ENCODE measurements at regions not wholly inside any gene's neighbourhood (a gene's known extent, or its start where the extent isn't known, plus 50 kb on each side); places are given as distances from the start of the nearest gene placed in this dataset.

GRCh38 chr10:105963334-105963884 lies 1201.1 kb downstream of the SORCS1 start:
- Histone ChIP-seq H4K20me1 (no peaks in the 10 kb centered on the region), H3K4me3 (no peak overlapping the region), H3K27ac (no peak overlapping the region), H3K4me2 (no peak overlapping the region), H3K9me3 (no peaks in the 10 kb centered on the region), H3K9ac (no peak overlapping the region), H3K27me3 (no peaks in the 10 kb centered on the region), H3K4me1 (no peaks in the 10 kb centered on the region), H3K36me3 (no peaks in the 10 kb centered on the region)
- no peak for TF ChIP-seq Cebpa-rat (IDR thresholded peaks at IDR 0.05)

GRCh38 chr10:105956550-105956949 lies 1208.0 kb downstream of the SORCS1 start:
- Histone ChIP-seq H3K9me3 (no peaks in the 10 kb centered on the region), H3K4me2 (no peak overlapping the region), H4K20me1 (no peaks in the 10 kb centered on the region), H3K27ac (no peak overlapping the region), H3K4me1 (peaks cover 7% of the 10 kb centered on the region), H3K4me3 (no peak overlapping the region), H3K36me3 (no peaks in the 10 kb centered on the region), H3K9ac (no peak overlapping the region), H3K27me3 (no peaks in the 10 kb centered on the region)
- no peak for TF ChIP-seq Cebpa-rat (IDR thresholded peaks at IDR 0.05)

- no peaks in the 10 kb centered on the region for H4K20me1 ChIP-seq
- H3K27me3 ChIP-seq, result no peaks in the 10 kb centered on the region
- H3K9me3 ChIP-seq, result no peaks in the 10 kb centered on the region
- H3K4me2 ChIP-seq, result no peak overlapping the region
- H3K27ac ChIP-seq, result no peak overlapping the region
- no peaks in the 10 kb centered on the region for H3K36me3 ChIP-seq
- no peak for TF ChIP-seq Cebpa-rat (IDR thresholded peaks at IDR 0.05)
- H3K9ac ChIP-seq, result no peak overlapping the region
- no peak overlapping the region for H3K4me3 ChIP-seq
- peaks cover 7% of the 10 kb centered on the region for H3K4me1 ChIP-seq
These were observed 1210.6 kb downstream of the SORCS1 start for GRCh38 chr10:105953861-105954260.

GRCh38 chr10:105953056-105953455 lies 1211.5 kb downstream of the SORCS1 start:
- Histone ChIP-seq H3K4me2 (no peak overlapping the region), H3K4me3 (no peak overlapping the region), H3K27ac (no peak overlapping the region), H3K9ac (no peak overlapping the region), H3K9me3 (no peaks in the 10 kb centered on the region), H3K4me1 (peaks cover 7% of the 10 kb centered on the region), H3K27me3 (no peaks in the 10 kb centered on the region), H3K36me3 (no peaks in the 10 kb centered on the region), H4K20me1 (no peaks in the 10 kb centered on the region)
- no peak for TF ChIP-seq Cebpa-rat (IDR thresholded peaks at IDR 0.05)

DNA sequence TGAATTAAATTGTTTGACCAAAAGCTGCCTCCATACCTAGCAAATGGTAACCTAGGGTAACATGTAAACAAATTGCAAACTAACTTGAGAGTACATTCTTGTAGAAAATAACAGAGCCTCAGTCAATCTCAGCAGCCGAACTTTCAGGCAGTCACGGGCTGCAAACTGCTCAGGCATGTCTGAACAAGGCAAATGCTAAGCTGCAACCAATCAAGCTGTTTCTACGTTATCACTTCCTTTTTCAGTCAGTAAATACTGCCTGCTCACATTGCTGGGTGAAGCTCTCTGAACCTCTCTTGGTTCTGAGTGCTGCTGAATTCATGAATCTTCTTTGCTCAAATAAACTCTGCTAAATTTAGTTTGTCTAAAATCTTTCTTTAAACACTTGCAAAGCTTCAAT lies 1212.4 kb downstream of the SORCS1 start:
- no peak overlapping the region for H3K9ac ChIP-seq
- H3K36me3 ChIP-seq, result no peaks in the 10 kb centered on the region
- TF ChIP-seq Cebpa-rat (IDR thresholded peaks at IDR 0.05), result no peak
- peak overlapping the region; percentile 44 for H3K4me2 ChIP-seq
- H3K4me3 ChIP-seq, result no peak overlapping the region
- no peaks in the 10 kb centered on the region for H3K27me3 ChIP-seq
- no peak overlapping the region for H3K27ac ChIP-seq
- H3K9me3 ChIP-seq, result no peaks in the 10 kb centered on the region
- no peaks in the 10 kb centered on the region for H4K20me1 ChIP-seq
- H3K4me1 ChIP-seq, result peaks cover 7% of the 10 kb centered on the region

DNA sequence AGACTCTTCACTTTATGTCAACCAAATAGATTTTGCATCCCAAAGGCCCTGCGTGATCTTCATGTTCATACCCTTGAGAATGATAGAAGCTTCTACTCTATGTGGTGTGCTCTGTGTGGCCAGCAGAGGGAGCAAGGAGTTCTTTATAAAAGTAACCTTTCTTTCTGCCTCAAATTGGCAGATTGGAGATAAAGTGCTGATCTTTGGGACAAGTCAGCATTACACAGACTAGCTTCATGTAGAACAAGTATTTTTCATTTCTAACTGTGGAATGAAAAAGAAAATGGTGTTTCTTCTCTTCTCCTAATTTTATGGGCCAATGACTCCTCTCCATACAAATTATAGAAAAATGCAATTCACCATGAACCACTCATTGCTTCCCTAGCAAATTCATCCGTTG lies 1214.1 kb downstream of the SORCS1 start:
- Histone ChIP-seq H3K9ac (no peak overlapping the region), H3K27ac (no peak overlapping the region), H3K9me3 (no peaks in the 10 kb centered on the region)

DNA sequence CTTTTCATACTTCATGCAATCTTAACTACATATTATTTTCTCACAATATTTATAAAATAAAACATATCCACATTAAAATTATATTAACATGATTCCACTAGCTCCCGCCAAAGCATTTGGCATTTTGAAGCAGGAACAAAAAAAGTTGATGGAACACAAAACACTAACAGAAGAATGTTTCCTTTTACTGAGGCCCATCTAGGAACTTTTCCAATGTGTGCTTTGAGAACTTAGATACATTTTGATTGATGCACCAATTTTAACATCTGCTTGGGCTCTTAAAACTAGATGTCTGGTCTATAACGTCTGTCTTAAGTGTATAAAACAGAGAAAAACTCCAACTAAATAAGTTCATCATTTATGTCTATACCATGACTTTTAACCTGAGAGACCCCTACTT lies 1214.8 kb downstream of the SORCS1 start:
- H3K9me3 ChIP-seq, result no peaks in the 10 kb centered on the region
- no peak overlapping the region for H3K27ac ChIP-seq
- H3K4me2 ChIP-seq, result no peak overlapping the region
- peaks cover 7% of the 10 kb centered on the region for H3K4me1 ChIP-seq
- H3K27me3 ChIP-seq, result no peaks in the 10 kb centered on the region
- H3K9ac ChIP-seq, result no peak overlapping the region
- no peaks in the 10 kb centered on the region for H3K36me3 ChIP-seq
- no peak for TF ChIP-seq Cebpa-rat (IDR thresholded peaks at IDR 0.05)
- H3K4me3 ChIP-seq, result no peak overlapping the region
- H4K20me1 ChIP-seq, result no peaks in the 10 kb centered on the region

More for the DNA sequence above, 1214.1 kb downstream of the SORCS1 start:
- peaks cover 7% of the 10 kb centered on the region for H3K4me1 ChIP-seq
- H3K36me3 ChIP-seq, result no peaks in the 10 kb centered on the region
- H4K20me1 ChIP-seq, result no peaks in the 10 kb centered on the region
- no peak overlapping the region for H3K4me3 ChIP-seq
- H3K27me3 ChIP-seq, result no peaks in the 10 kb centered on the region
- TF ChIP-seq Cebpa-rat (IDR thresholded peaks at IDR 0.05), result no peak
- no peak overlapping the region for H3K4me2 ChIP-seq

- H3K27me3 ChIP-seq, result no peaks in the 10 kb centered on the region
- H3K4me1 ChIP-seq, result peaks cover 8% of the 10 kb centered on the region
- no peak overlapping the region for H3K4me2 ChIP-seq
- peaks cover 8% of the 10 kb centered on the region; the same call in 1 of the 2 replicates for H3K9me3 ChIP-seq
- no peaks in the 10 kb centered on the region for H4K20me1 ChIP-seq
- H3K4me3 ChIP-seq, result no peak overlapping the region
- no peak overlapping the region for H3K27ac ChIP-seq
- no peak overlapping the region for H3K9ac ChIP-seq
- H3K36me3 ChIP-seq, result no peaks in the 10 kb centered on the region
- no peak for TF ChIP-seq Cebpa-rat (IDR thresholded peaks at IDR 0.05)
These were observed 1239.3 kb downstream of the SORCS1 start for GRCh38 chr10:105925045-105925785.

- no peak overlapping the region for H3K9ac ChIP-seq
- H3K27me3 ChIP-seq, result no peaks in the 10 kb centered on the region
- peaks cover 6% of the 10 kb centered on the region; the same call in 1 of the 2 replicates for H3K9me3 ChIP-seq
- TF ChIP-seq Cebpa-rat (IDR thresholded peaks at IDR 0.05), result no peak
- H3K36me3 ChIP-seq, result no peaks in the 10 kb centered on the region
- peaks cover 8% of the 10 kb centered on the region for H3K4me1 ChIP-seq
- H3K27ac ChIP-seq, result no peak overlapping the region
- no peak overlapping the region for H3K4me3 ChIP-seq
- H3K4me2 ChIP-seq, result no peak overlapping the region
- no peaks in the 10 kb centered on the region for H4K20me1 ChIP-seq
These were observed 1243.2 kb downstream of the SORCS1 start for GRCh38 chr10:105921348-105921747.

DNA sequence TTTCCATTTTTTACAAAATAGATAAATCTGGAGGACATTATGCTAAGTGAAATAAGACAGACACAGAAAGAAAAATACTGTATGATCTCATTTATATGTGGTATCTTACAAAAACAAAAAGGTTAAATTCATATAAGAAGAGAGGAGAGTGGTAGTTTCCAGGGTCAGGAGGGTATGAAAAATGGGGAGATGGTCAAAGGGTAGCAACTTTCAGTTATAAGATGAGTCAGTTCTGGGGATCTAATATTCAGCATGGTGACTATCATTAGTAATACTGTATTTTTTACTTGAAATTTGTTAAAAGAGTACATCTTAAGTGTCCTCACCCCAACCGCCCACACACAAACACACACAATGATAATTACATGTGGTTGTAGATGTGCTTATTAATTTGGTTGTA lies 1250.1 kb downstream of the SORCS1 start:
- Histone ChIP-seq H3K4me1 (no peaks in the 10 kb centered on the region), H4K20me1 (no peaks in the 10 kb centered on the region), H3K9ac (no peak overlapping the region), H3K4me3 (no peak overlapping the region), H3K36me3 (no peaks in the 10 kb centered on the region), H3K27ac (no peak overlapping the region), H3K27me3 (no peaks in the 10 kb centered on the region), H3K4me2 (no peak overlapping the region), H3K9me3 (no peaks in the 10 kb centered on the region)
- no peak for TF ChIP-seq Cebpa-rat (IDR thresholded peaks at IDR 0.05)

All from BLaER1 (cell line).